SK-N-SH (cell line): ENCODE measurements at regions not wholly inside any gene's neighbourhood (a gene's known extent, or its start where the extent isn't known, plus 50 kb on each side); places are given as distances from the start of the nearest gene placed in this dataset.

Experiments used
- CTCF ChIA-PET: fragments of 300-600, 350-600 bp; formaldehyde crosslinking; extraction: SDS; loops from one replicate; lab custom pipeline; 2021; lab: Yijun Ruan, JAX
- POLR2A ChIA-PET: fragments of 350-600 bp; sonication (Branson Sonifier 250); formaldehyde crosslinking; extraction: SDS; loops from one replicate; lab custom pipeline; 2020; ENCODE audit warnings: antibody characterized with exemption, inconsistent platforms; lab: Yijun Ruan, JAX
- DNase-seq: peaks from one replicate; pipeline ENCODE4 v3.0.0; 2012
- H2AFZ ChIP-seq: fragments of 200-600 bp; sonication (generic); 2 replicates; pipeline ENCODE4 v1.8.1; 2016; ENCODE audit warnings: antibody characterized with exemption, mild to moderate bottlenecking, low read depth
- H3F3A ChIP-seq: fragments of 200-600 bp; sonication (generic); replicated peaks from 2 replicates; pipeline ENCODE3; 2016; ENCODE audit warnings: antibody characterized with exemption, mild to moderate bottlenecking; ENCODE audit not compliant: insufficient read depth
- H3K27ac ChIP-seq, 2 experiments: fragments of 200-500 bp in 1 of 2; fragments of 200-600 bp in 1 of 2; sonication (Bioruptor generic) in 1 of 2; sonication (generic), shearing (Covaris generic) in 1 of 2; 2 replicates each; pipeline versions ENCODE4 v1.5.1 to v1.6.1; 2014 to 2016; ENCODE audit warnings: low read depth in 2 of 2, inconsistent platforms in 1 of 2, low read length in 1 of 2, mild to moderate bottlenecking in 1 of 2, mixed read lengths in 1 of 2
- H3K27me3 ChIP-seq: fragments of 200-600 bp; sonication (generic), shearing (Covaris generic); 2 replicates; pipeline ENCODE4 v1.6.1; 2016; ENCODE audit warnings: mixed run types; ENCODE audit not compliant: insufficient read depth
- H3K36me3 ChIP-seq, 2 experiments: fragments of 200-500 bp in 1 of 2; fragments of 200-600 bp in 1 of 2; sonication (Bioruptor generic) in 1 of 2; sonication (generic) in 1 of 2; replicated peaks in 1 of 2; 2 replicates each; pipeline versions ENCODE3 to v1.5.1; 2014 to 2016; ENCODE audit warnings: low read length in 1 of 2, mild to moderate bottlenecking in 1 of 2; ENCODE audit not compliant: insufficient read depth in 2 of 2, control insufficient read depth in 1 of 2
- H3K4me1 ChIP-seq, 2 experiments: fragments of 200-500 bp in 1 of 2; fragments of 200-600 bp in 1 of 2; sonication (Bioruptor generic) in 1 of 2; sonication (generic), shearing (Covaris generic) in 1 of 2; 2 replicates each; pipeline versions ENCODE4 v1.5.1 to v1.6.1; 2014 to 2016; ENCODE audit warnings: low read depth in 1 of 2, low read length in 1 of 2, mixed run types in 1 of 2; ENCODE audit not compliant: insufficient read depth in 2 of 2, control insufficient read depth in 1 of 2
- H3K4me2 ChIP-seq: fragments of 200-600 bp; sonication (generic), shearing (Covaris generic); 2 replicates; pipeline ENCODE4 v1.6.1; 2017; ENCODE audit warnings: mixed run types
- H3K4me3 ChIP-seq, 2 experiments: fragments of 200-500 bp in 1 of 2; fragments of 200-600 bp in 1 of 2; sonication (Bioruptor generic) in 1 of 2; sonication (generic), shearing (Covaris generic) in 1 of 2; 2 replicates each; pipeline versions ENCODE4 v1.5.1 to v1.8.1; 2014 to 2016; ENCODE audit warnings: low read depth in 2 of 2, inconsistent platforms in 1 of 2, low read length in 1 of 2, mild to moderate bottlenecking in 1 of 2, mixed read lengths in 1 of 2, moderate library complexity in 1 of 2
- H3K79me2 ChIP-seq: fragments of 200-600 bp; sonication (generic); 2 replicates; pipeline ENCODE4 v1.8.1; 2017; ENCODE audit warnings: mild to moderate bottlenecking; ENCODE audit not compliant: insufficient read depth
- H3K9ac ChIP-seq: fragments of 200-600 bp; sonication (generic); 2 replicates; pipeline ENCODE4 v1.6.1; 2017; ENCODE audit warnings: mixed run types
- H3K9me2 ChIP-seq: fragments of 200-600 bp; sonication (generic); 2 replicates; pipeline ENCODE4 v1.6.1; 2017; ENCODE audit warnings: mixed run types
- H3K9me3 ChIP-seq: fragments of 200-600 bp; sonication (generic); 2 replicates; pipeline ENCODE4 v1.6.1; 2017; ENCODE audit warnings: mixed run types, mild to moderate bottlenecking, moderate library complexity
- H4K20me1 ChIP-seq: fragments of 200-600 bp; sonication (generic); 2 replicates; pipeline ENCODE4 v1.6.1; 2017; ENCODE audit warnings: mild to moderate bottlenecking, mixed run types; ENCODE audit not compliant: insufficient read depth
- CHD2 ChIP-seq: fragments of 150-350 bp; IDR thresholded peaks from 2 replicates; pipeline ENCODE4 v1.6.1; 2018; ENCODE audit warnings: low read length; ENCODE audit not compliant: partially characterized antibody
- EP300 ChIP-seq, 2 experiments: IDR thresholded peaks; 2 replicates each; pipeline versions ENCODE4 v1.4.0 to v1.6.1; 2012; ENCODE audit warnings: borderline replicate concordance in 1 of 2, low read depth in 1 of 2, low read length in 1 of 2
- EZH2phosphoT487 ChIP-seq: fragments of 200-600 bp; sonication (generic); IDR thresholded peaks from 2 replicates; pipeline ENCODE4 v1.6.1; 2017; ENCODE audit warnings: low read depth, mixed run types, mild to moderate bottlenecking, antibody characterized with exemption, moderate library complexity, borderline replicate concordance
- FOSL2 ChIP-seq: IDR thresholded peaks from 2 replicates; pipeline ENCODE4 v1.4.0; 2012; ENCODE audit warnings: low read depth, mild to moderate bottlenecking, moderate library complexity, borderline replicate concordance
- FOXJ3 ChIP-seq: sonication (generic); formaldehyde crosslinking; IDR thresholded peaks from 2 replicates; pipeline ENCODE4 v1.5.1; 2020; ENCODE audit warnings: mild to moderate bottlenecking, missing genetic modification reagents
- FOXM1 ChIP-seq: IDR thresholded peaks from 2 replicates; pipeline ENCODE4 v1.4.0; 2012; ENCODE audit warnings: low read depth, mild to moderate bottlenecking
- GATA2 ChIP-seq: sonication (generic); formaldehyde crosslinking; IDR thresholded peaks from 2 replicates; pipeline ENCODE4 v1.5.0; 2020; ENCODE audit warnings: mild to moderate bottlenecking, missing genetic modification reagents
- JUND ChIP-seq: IDR thresholded peaks from 2 replicates; pipeline ENCODE4 v1.4.0; 2012
- MEF2A ChIP-seq: IDR thresholded peaks from 2 replicates; pipeline ENCODE4 v1.4.0; 2012; ENCODE audit warnings: low read depth, borderline replicate concordance
- MXI1 ChIP-seq: IDR thresholded peaks from 2 replicates; pipeline ENCODE4 v1.6.1; 2012; ENCODE audit warnings: mild to moderate bottlenecking, low read depth, low read length, improper control_type of control experiment
- NFIC ChIP-seq: IDR thresholded peaks from 2 replicates; pipeline ENCODE4 v1.4.0; 2012; ENCODE audit warnings: borderline replicate concordance
- PBX3 ChIP-seq: IDR thresholded peaks from 2 replicates; pipeline ENCODE4; 2012
- POLR2AphosphoS5 ChIP-seq: IDR thresholded peaks from 2 replicates; pipeline ENCODE4 v1.6.1; 2012; ENCODE audit warnings: low read depth, low read length
- RAD21 ChIP-seq: IDR thresholded peaks from 2 replicates; pipeline ENCODE4 v1.6.1; 2012; ENCODE audit warnings: mild to moderate bottlenecking, low read length
- RFX5 ChIP-seq: IDR thresholded peaks from 2 replicates; pipeline ENCODE4 v1.6.1; 2012; ENCODE audit warnings: mild to moderate bottlenecking, improper control_type of control experiment, low read length
- RXRA ChIP-seq: IDR thresholded peaks from 2 replicates; pipeline ENCODE4 v1.4.0; 2012; ENCODE audit warnings: low read depth, mild to moderate bottlenecking, borderline replicate concordance
- SMC3 ChIP-seq: IDR thresholded peaks from 2 replicates; pipeline ENCODE4 v1.6.1; 2012; ENCODE audit warnings: low read depth, low read length, improper control_type of control experiment
- TAF1 ChIP-seq: IDR thresholded peaks from 2 replicates; pipeline ENCODE4 v1.6.1; 2012; ENCODE audit warnings: low read depth, mild to moderate bottlenecking, low read length, moderate library complexity, borderline replicate concordance
- TEAD4 ChIP-seq: IDR thresholded peaks from 2 replicates; pipeline ENCODE4 v1.4.0; 2012; ENCODE audit warnings: mild to moderate bottlenecking, borderline replicate concordance; ENCODE audit not compliant: insufficient read depth
- YY1 ChIP-seq: IDR thresholded peaks from 2 replicates; pipeline ENCODE4 v1.4.0; 2012; ENCODE audit warnings: low read depth, mild to moderate bottlenecking
- WGBS: methylation state at CpG from one replicate; pipeline ENCODE4 v1.1.6; 2017; ENCODE audit warnings: low lambda C conversion rate; 5-methylcytosine and 5-hydroxymethylcytosine counted together
- TF ChIP-seq, protein P1 (sequence below): fragments of 150-350 bp; IDR thresholded peaks from 2 replicates; pipeline ENCODE4 v1.6.1; 2016; ENCODE audit warnings: mild to moderate bottlenecking, low read depth, low read length

- TF ChIP-seq YY1 (no peak), RXRA (no peak), CHD2 (no peak)
Measured at GRCh38 chr5:87076411-87076810, 191.3 kb upstream of the RASA1 start (continued).

DNA sequence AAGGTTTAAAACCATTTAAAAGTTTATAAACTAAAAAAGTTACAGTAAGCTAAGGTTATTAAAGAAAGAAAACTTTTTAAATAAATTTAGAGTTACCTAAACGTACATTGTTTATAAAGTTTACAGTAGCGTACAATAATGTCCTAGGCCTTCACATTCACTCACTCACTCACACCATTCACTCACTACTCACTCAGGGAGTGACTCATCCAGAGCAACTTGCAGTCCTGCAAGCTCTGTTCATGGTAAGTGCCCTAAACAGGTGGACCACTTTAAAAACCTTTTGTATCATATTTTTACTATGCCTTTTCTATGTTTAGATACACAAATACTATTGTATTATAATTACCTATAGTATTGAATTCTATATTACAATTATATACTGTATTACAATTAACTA, 190.8 kb upstream of the RASA1 start:
- Histone ChIP-seq H4K20me1 (no peaks in the 10 kb centered on the region), H2AFZ (no peak overlapping the region), H3K27me3 (no peaks in the 10 kb centered on the region), H3K4me3 (no peak overlapping the region), H3K36me3 (no peaks in the 10 kb centered on the region), H3K9ac (no peak overlapping the region), H3K4me2 (no peak overlapping the region), H3K9me3 (no peaks in the 10 kb centered on the region), H3K4me1 (no peaks in the 10 kb centered on the region; a peak in 1 of 4 replicates), H3K79me2 (no peaks in the 10 kb centered on the region), H3K9me2 (no peaks in the 10 kb centered on the region), H3F3A (peaks cover 4% of the 10 kb centered on the region), H3K27ac (no peak overlapping the region)
- ChIA-PET CTCF (no interaction called here), POLR2A (no interaction called here)
- no peak for DNase-seq
- 44% methylated on average over 2 of the region's 2 CpGs for WGBS
- TF ChIP-seq YY1 (no peak), FOXJ3 (CRISPR knock-in tag) (no peak), POLR2AphosphoS5 (no peak), NFIC (no peak), JUND (peak; percentile 52), FOSL2 (peak; percentile 70), PBX3 (0 out of 2 replicates have a peak, but pooled peaks have one; percentile 13), RAD21 (no peak), MXI1 (no peak), GATA2 (CRISPR knock-in tag) (no peak), SMC3 (no peak)

DNA sequence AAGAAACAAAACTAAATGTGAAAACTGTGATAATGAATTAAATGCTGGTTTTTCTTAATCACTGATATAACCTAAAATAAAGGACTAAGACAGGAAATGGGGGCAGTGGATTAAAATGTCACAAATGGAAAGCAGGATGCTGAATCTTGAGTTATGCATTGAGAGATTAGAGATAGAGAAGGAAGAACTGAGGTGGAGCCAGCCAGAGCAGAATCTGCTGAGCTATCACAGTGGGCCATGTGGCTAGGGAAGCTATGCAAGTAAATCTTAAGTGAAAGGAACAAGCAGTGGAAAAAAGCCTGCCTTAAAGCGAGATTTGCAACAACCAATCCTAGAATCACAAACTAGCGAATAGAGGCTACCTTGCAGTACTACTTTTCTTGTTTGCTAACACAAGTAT, 188.5 kb upstream of the RASA1 start:
- no peaks in the 10 kb centered on the region for H3K9me3 ChIP-seq
- no peaks in the 10 kb centered on the region for H3K9me2 ChIP-seq
- CTCF ChIA-PET = no interaction called here
- TF ChIP-seq EZH2phosphoT487 = no peak
- TF ChIP-seq YY1 = no peak
- TF ChIP-seq GATA2 (CRISPR knock-in tag) = no peak
- TF ChIP-seq JUND = no peak
- TF ChIP-seq MEF2A = no peak
- no peak for TF ChIP-seq FOXM1
- TF ChIP-seq TEAD4 = no peak
- no peak for TF ChIP-seq EP300 (IDR thresholded peaks at IDR 0.05; ENCODE audit: borderline replicate concordance in 1 of 2, low read depth in 1 of 2, low read length in 1 of 2)
- no peak for TF ChIP-seq RAD21
- no peak for TF ChIP-seq RFX5
- TF ChIP-seq TAF1 = no peak
- TF ChIP-seq, protein P1, sequence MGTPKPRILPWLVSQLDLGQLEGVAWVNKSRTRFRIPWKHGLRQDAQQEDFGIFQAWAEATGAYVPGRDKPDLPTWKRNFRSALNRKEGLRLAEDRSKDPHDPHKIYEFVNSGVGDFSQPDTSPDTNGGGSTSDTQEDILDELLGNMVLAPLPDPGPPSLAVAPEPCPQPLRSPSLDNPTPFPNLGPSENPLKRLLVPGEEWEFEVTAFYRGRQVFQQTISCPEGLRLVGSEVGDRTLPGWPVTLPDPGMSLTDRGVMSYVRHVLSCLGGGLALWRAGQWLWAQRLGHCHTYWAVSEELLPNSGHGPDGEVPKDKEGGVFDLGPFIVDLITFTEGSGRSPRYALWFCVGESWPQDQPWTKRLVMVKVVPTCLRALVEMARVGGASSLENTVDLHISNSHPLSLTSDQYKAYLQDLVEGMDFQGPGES = no peak
- H3K36me3 ChIP-seq = no peaks in the 10 kb centered on the region
- H4K20me1 ChIP-seq = no peaks in the 10 kb centered on the region
- H3K4me1 ChIP-seq = no peaks in the 10 kb centered on the region; a peak in 1 of 4 replicates
- no peaks in the 10 kb centered on the region for H3K27me3 ChIP-seq
- POLR2A ChIA-PET = no interaction called here
- H3K4me2 ChIP-seq = no peak overlapping the region
- H3K79me2 ChIP-seq = no peaks in the 10 kb centered on the region
- H3K4me3 ChIP-seq = no peak overlapping the region
- no peak for DNase-seq
- H2AFZ ChIP-seq = no peak overlapping the region
- no peak overlapping the region for H3K9ac ChIP-seq
- peaks cover 3% of the 10 kb centered on the region for H3F3A ChIP-seq
- 52% methylated on average over 2 of the region's 2 CpGs for WGBS
- no peak overlapping the region for H3K27ac ChIP-seq
